ENCODE measurements at regions not wholly inside any gene's neighbourhood (a gene's known extent, or its start where the extent isn't known, plus 50 kb on each side); places are given as distances from the start of the nearest gene placed in this dataset.

GRCh38 chr20:2203436-2203835 is 92.4 kb upstream of the TGM3 start:
- no peaks in the 10 kb centered on the region for H3K9me3 ChIP-seq (replicated peaks; ENCODE audit: low read length)
- peaks cover 11% of the 10 kb centered on the region for H3K4me1 ChIP-seq (ENCODE audit: control insufficient read depth, insufficient read depth, low read length)
- no peak overlapping the region for H3K4me2 ChIP-seq (ENCODE audit: low read length)
- no peak overlapping the region for H3K9ac ChIP-seq (ENCODE audit: low read depth, low read length)
- H3K36me3 ChIP-seq (ENCODE audit: insufficient read depth, low read length), result no peaks in the 10 kb centered on the region
- no peak overlapping the region for H3K4me3 ChIP-seq (ENCODE audit: low read length)
- peaks cover 39% of the 10 kb centered on the region for H3K27me3 ChIP-seq (ENCODE audit: control insufficient read depth, insufficient read depth, low read length)

GRCh38 chr20:2204021-2204420 is 91.8 kb upstream of the TGM3 start:
- no peaks in the 10 kb centered on the region for H3K9me3 ChIP-seq (replicated peaks; ENCODE audit: low read length)
- H3K4me1 ChIP-seq (ENCODE audit: control insufficient read depth, insufficient read depth, low read length), result peaks cover 11% of the 10 kb centered on the region
- H3K4me2 ChIP-seq (ENCODE audit: low read length), result no peak overlapping the region
- no peak overlapping the region for H3K9ac ChIP-seq (ENCODE audit: low read depth, low read length)
- H3K4me3 ChIP-seq (ENCODE audit: low read length), result no peak overlapping the region
- no peaks in the 10 kb centered on the region for H3K36me3 ChIP-seq (ENCODE audit: insufficient read depth, low read length)
- H3K27me3 ChIP-seq (ENCODE audit: control insufficient read depth, insufficient read depth, low read length), result peaks cover 38% of the 10 kb centered on the region

- no peaks in the 10 kb centered on the region for H3K9me3 ChIP-seq (replicated peaks; ENCODE audit: low read length)
- peak overlapping the region; percentile 73 for H3K9ac ChIP-seq (ENCODE audit: low read depth, low read length)
- peaks cover 25% of the 10 kb centered on the region for H3K4me1 ChIP-seq (ENCODE audit: control insufficient read depth, insufficient read depth, low read length)
- peaks cover 31% of the 10 kb centered on the region for H3K27me3 ChIP-seq (ENCODE audit: control insufficient read depth, insufficient read depth, low read length)
- H3K36me3 ChIP-seq (ENCODE audit: insufficient read depth, low read length), result no peaks in the 10 kb centered on the region
- peak overlapping the region; percentile 78 for H3K4me3 ChIP-seq (ENCODE audit: low read length)
- H3K4me2 ChIP-seq (ENCODE audit: low read length), result peak overlapping the region; percentile 99
These were observed 88.6 kb upstream of the TGM3 start for GRCh38 chr20:2206957-2207769.

GRCh38 chr20:2207770-2208097 is 88.1 kb upstream of the TGM3 start:
- Histone ChIP-seq H3K9ac (ENCODE audit: low read depth, low read length) (peak overlapping the region; percentile 66), H3K9me3 (replicated peaks; ENCODE audit: low read length) (no peaks in the 10 kb centered on the region), H3K4me2 (ENCODE audit: low read length) (peak overlapping the region; percentile 99), H3K4me1 (ENCODE audit: control insufficient read depth, insufficient read depth, low read length) (peaks cover 25% of the 10 kb centered on the region), H3K36me3 (ENCODE audit: insufficient read depth, low read length) (no peaks in the 10 kb centered on the region), H3K27me3 (ENCODE audit: control insufficient read depth, insufficient read depth, low read length) (peaks cover 31% of the 10 kb centered on the region), H3K4me3 (ENCODE audit: low read length) (peak overlapping the region; percentile 78)

GRCh38 chr20:2208897-2209296 is 86.9 kb upstream of the TGM3 start:
- H3K4me2 ChIP-seq (ENCODE audit: low read length), result no peak overlapping the region
- H3K9me3 ChIP-seq (replicated peaks; ENCODE audit: low read length), result no peaks in the 10 kb centered on the region
- H3K4me1 ChIP-seq (ENCODE audit: control insufficient read depth, insufficient read depth, low read length), result peaks cover 25% of the 10 kb centered on the region
- peaks cover 24% of the 10 kb centered on the region for H3K27me3 ChIP-seq (ENCODE audit: control insufficient read depth, insufficient read depth, low read length)
- H3K9ac ChIP-seq (ENCODE audit: low read depth, low read length), result no peak overlapping the region
- no peaks in the 10 kb centered on the region for H3K36me3 ChIP-seq (ENCODE audit: insufficient read depth, low read length)
- H3K4me3 ChIP-seq (ENCODE audit: low read length), result no peak overlapping the region

GRCh38 chr20:2210646-2211552 is 84.9 kb upstream of the TGM3 start:
- Histone ChIP-seq H3K4me2 (ENCODE audit: low read length) (peak overlapping the region; percentile 27), H3K27me3 (ENCODE audit: control insufficient read depth, insufficient read depth, low read length) (peaks cover 12% of the 10 kb centered on the region), H3K4me1 (ENCODE audit: control insufficient read depth, insufficient read depth, low read length) (peaks cover 25% of the 10 kb centered on the region), H3K9me3 (replicated peaks; ENCODE audit: low read length) (no peaks in the 10 kb centered on the region), H3K4me3 (ENCODE audit: low read length) (no peak overlapping the region), H3K36me3 (ENCODE audit: insufficient read depth, low read length) (no peaks in the 10 kb centered on the region), H3K9ac (ENCODE audit: low read depth, low read length) (no peak overlapping the region)

GRCh38 chr20:2212456-2213015 is 83.3 kb upstream of the TGM3 start:
- Histone ChIP-seq H3K9ac (ENCODE audit: low read depth, low read length) (no peak overlapping the region), H3K4me3 (ENCODE audit: low read length) (no peak overlapping the region), H3K4me1 (ENCODE audit: control insufficient read depth, insufficient read depth, low read length) (peaks cover 18% of the 10 kb centered on the region), H3K36me3 (ENCODE audit: insufficient read depth, low read length) (no peaks in the 10 kb centered on the region), H3K4me2 (ENCODE audit: low read length) (no peak overlapping the region), H3K9me3 (replicated peaks; ENCODE audit: low read length) (no peaks in the 10 kb centered on the region), H3K27me3 (ENCODE audit: control insufficient read depth, insufficient read depth, low read length) (peaks cover under 1% of the 10 kb centered on the region)

GRCh38 chr20:2213401-2213800 is 82.4 kb upstream of the TGM3 start:
- H3K27me3 ChIP-seq (ENCODE audit: control insufficient read depth, insufficient read depth, low read length), result peaks cover 4% of the 10 kb centered on the region
- H3K4me1 ChIP-seq (ENCODE audit: control insufficient read depth, insufficient read depth, low read length), result peaks cover 14% of the 10 kb centered on the region

GRCh38 chr20:2217857-2218539 is 77.8 kb upstream of the TGM3 start:
- H3K4me1 ChIP-seq (ENCODE audit: control insufficient read depth, insufficient read depth, low read length), result no peaks in the 10 kb centered on the region
- no peak overlapping the region for H3K9ac ChIP-seq (ENCODE audit: low read depth, low read length)
- peaks cover 3% of the 10 kb centered on the region for H3K9me3 ChIP-seq (replicated peaks; ENCODE audit: low read length)
- peaks cover 4% of the 10 kb centered on the region for H3K27me3 ChIP-seq (ENCODE audit: control insufficient read depth, insufficient read depth, low read length)
- no peak overlapping the region for H3K4me2 ChIP-seq (ENCODE audit: low read length)
- no peak overlapping the region for H3K4me3 ChIP-seq (ENCODE audit: low read length)
- H3K36me3 ChIP-seq (ENCODE audit: insufficient read depth, low read length), result no peaks in the 10 kb centered on the region

More at GRCh38 chr20:2213401-2213800, 82.4 kb upstream of the TGM3 start:
- Histone ChIP-seq H3K9me3 (replicated peaks; ENCODE audit: low read length) (no peaks in the 10 kb centered on the region), H3K9ac (ENCODE audit: low read depth, low read length) (no peak overlapping the region), H3K4me2 (ENCODE audit: low read length) (no peak overlapping the region), H3K36me3 (ENCODE audit: insufficient read depth, low read length) (no peaks in the 10 kb centered on the region), H3K4me3 (ENCODE audit: low read length) (no peak overlapping the region)

- Histone ChIP-seq H3K36me3 (ENCODE audit: insufficient read depth, low read length) (no peaks in the 10 kb centered on the region), H3K4me2 (ENCODE audit: low read length) (no peak overlapping the region), H3K27me3 (ENCODE audit: control insufficient read depth, insufficient read depth, low read length) (peaks cover 4% of the 10 kb centered on the region), H3K9me3 (replicated peaks; ENCODE audit: low read length) (peaks cover 3% of the 10 kb centered on the region), H3K4me3 (ENCODE audit: low read length) (no peak overlapping the region), H3K4me1 (ENCODE audit: control insufficient read depth, insufficient read depth, low read length) (no peaks in the 10 kb centered on the region), H3K9ac (ENCODE audit: low read depth, low read length) (no peak overlapping the region)
These were observed 76.3 kb upstream of the TGM3 start for GRCh38 chr20:2219481-2220006.

- no peak overlapping the region for H3K4me2 ChIP-seq (ENCODE audit: low read length)
- H3K9ac ChIP-seq (ENCODE audit: low read depth, low read length), result no peak overlapping the region
These were observed 75.5 kb upstream of the TGM3 start for GRCh38 chr20:2220298-2220697.

More at GRCh38 chr20:2220298-2220697, 75.5 kb upstream of the TGM3 start:
- H3K36me3 ChIP-seq (ENCODE audit: insufficient read depth, low read length), result no peaks in the 10 kb centered on the region
- no peak overlapping the region for H3K4me3 ChIP-seq (ENCODE audit: low read length)
- H3K27me3 ChIP-seq (ENCODE audit: control insufficient read depth, insufficient read depth, low read length), result peaks cover 4% of the 10 kb centered on the region
- no peaks in the 10 kb centered on the region for H3K4me1 ChIP-seq (ENCODE audit: control insufficient read depth, insufficient read depth, low read length)
- H3K9me3 ChIP-seq (replicated peaks; ENCODE audit: low read length), result peaks cover 3% of the 10 kb centered on the region

Data from skeletal muscle satellite cell (primary cell).